Fibroblast of lung (primary cell): ENCODE measurements at regions not wholly inside any gene's neighbourhood (a gene's known extent, or its start where the extent isn't known, plus 50 kb on each side); places are given as distances from the start of the nearest gene placed in this dataset.

ENCODE experiments used
- DNase-seq, 2 donors: peaks; one replicate each; pipeline versions ENCODE4 v3.0.0 to v3.0.0-alpha.2; 2010; ENCODE audit warnings: low read depth in 2 of 2
- H2AFZ ChIP-seq: 2 replicates; pipeline ENCODE4 v1.5.1; 2012; ENCODE audit warnings: low read length, control low read depth, inconsistent platforms
- H3K27ac ChIP-seq: 2 replicates; pipeline ENCODE4 v1.5.1; 2011; ENCODE audit warnings: low read length, control low read depth; ENCODE audit not compliant: insufficient read depth
- H3K27me3 ChIP-seq: 2 replicates; pipeline ENCODE4 v1.5.1; 2011; ENCODE audit warnings: mild to moderate bottlenecking, low read length; ENCODE audit not compliant: control insufficient read depth, insufficient read depth
- H3K36me3 ChIP-seq: 2 replicates; pipeline ENCODE4 v1.5.1; 2011; ENCODE audit warnings: low read length; ENCODE audit not compliant: control insufficient read depth, insufficient read depth
- H3K4me1 ChIP-seq: 2 replicates; pipeline ENCODE4 v1.5.1; 2011; ENCODE audit warnings: low read length; ENCODE audit not compliant: control insufficient read depth, insufficient read depth; ENCODE audit errors: extremely low read depth
- H3K4me2 ChIP-seq: 2 replicates; pipeline ENCODE4 v1.5.1; 2011; ENCODE audit warnings: low read length, control low read depth; ENCODE audit not compliant: insufficient read depth; ENCODE audit errors: extremely low read depth
- H3K4me3 ChIP-seq, 4 experiments: fragments of 200-600 bp in 1 of 4; sonication (generic) in 1 of 4; replicated peaks in 1 of 4; 2 replicates each; pipeline ENCODE4 v1.5.1; 2011 to 2016; ENCODE audit warnings: low read length in 4 of 4, low read depth in 3 of 4, mild to moderate bottlenecking in 3 of 4, control low read depth in 2 of 4, inconsistent platforms in 1 of 4, mixed read lengths in 1 of 4; ENCODE audit not compliant: insufficient read depth in 1 of 4; ENCODE audit errors: control extremely low read depth in 1 of 4
- H3K79me2 ChIP-seq: 2 replicates; pipeline ENCODE4 v1.5.1; 2012; ENCODE audit warnings: mild to moderate bottlenecking, low read length, inconsistent platforms; ENCODE audit not compliant: control insufficient read depth, insufficient read depth
- H3K9ac ChIP-seq: 2 replicates; pipeline ENCODE4 v1.5.1; 2011; ENCODE audit warnings: mild to moderate bottlenecking, low read length, control low read depth; ENCODE audit not compliant: insufficient read depth
- H3K9me3 ChIP-seq: 2 replicates; pipeline ENCODE4 v1.5.1; 2012; ENCODE audit warnings: low read depth, low read length; ENCODE audit not compliant: control insufficient read depth, insufficient read depth
- H4K20me1 ChIP-seq: 2 replicates; pipeline ENCODE4 v1.5.1; 2011; ENCODE audit warnings: low read length; ENCODE audit not compliant: control insufficient read depth, insufficient read depth; ENCODE audit errors: extremely low read depth
- EZH2 ChIP-seq: IDR thresholded peaks from 2 replicates; pipeline ENCODE4 v1.5.1; 2012; ENCODE audit warnings: low read length, control low read depth, mild to moderate bottlenecking; ENCODE audit errors: missing control alignments
- TF ChIP-seq, protein P1 (sequence below), 2 donors: IDR thresholded peaks in 1 of 2; conservative IDR thresholded peaks in 1 of 2; 1 replicate in 1 of 2; 2 replicates in 1 of 2; pipeline ENCODE4 v1.5.1; 2011 to 2012; ENCODE audit warnings: low read length in 2 of 2, control low read depth in 1 of 2, inconsistent platforms in 1 of 2, low read depth in 1 of 2, mild to moderate bottlenecking in 1 of 2

DNA sequence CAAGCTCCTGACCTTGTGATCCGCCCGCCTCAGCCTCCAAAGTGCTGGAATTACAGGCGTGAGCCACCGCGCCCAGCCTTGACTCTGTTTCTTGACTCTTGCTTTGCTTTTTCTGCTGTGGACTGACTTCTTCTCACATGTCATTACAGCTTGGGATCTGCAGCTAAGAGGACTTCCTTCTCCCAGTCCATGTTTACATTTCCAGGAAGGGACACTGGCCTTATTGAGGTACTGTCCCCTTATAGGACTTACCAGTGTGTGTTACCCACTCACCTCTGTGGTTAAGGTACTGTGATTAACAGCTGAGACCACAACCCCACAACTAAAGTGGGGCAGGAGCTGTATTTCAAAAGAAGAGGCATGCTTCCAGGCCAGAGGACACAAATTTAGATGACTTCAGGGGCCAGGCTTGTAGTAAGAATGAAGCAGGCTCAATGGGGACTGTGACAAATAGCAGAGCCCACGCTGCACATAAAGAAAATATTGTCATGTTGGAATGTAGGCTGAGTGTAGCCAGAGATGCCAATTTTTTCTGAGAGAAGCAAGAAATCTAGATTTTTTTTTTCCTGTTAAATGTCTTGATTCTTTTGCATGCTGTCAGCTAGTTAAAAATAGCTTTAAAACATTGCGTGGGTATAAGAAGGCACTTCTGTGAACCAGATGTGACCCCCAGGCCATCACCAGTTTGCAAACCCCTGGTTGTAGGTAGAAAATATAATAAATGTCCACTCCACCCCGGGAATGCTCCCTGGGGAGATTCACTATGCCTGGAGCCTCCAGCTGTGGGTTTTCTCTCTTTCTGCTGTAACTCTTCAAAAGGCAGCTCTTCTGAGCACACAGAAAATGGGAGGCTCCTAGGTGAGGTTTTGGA is 75.0 kb downstream of the PTPDC1 start:
- Histone ChIP-seq H3K79me2 (no peaks in the 10 kb centered on the region), H3K27me3 (no peaks in the 10 kb centered on the region), H3K27ac (no peak overlapping the region), H3K9ac (no peak overlapping the region), H4K20me1 (no peaks in the 10 kb centered on the region), H3K4me2 (no peak overlapping the region), H3K4me1 (peaks cover 3% of the 10 kb centered on the region), H2AFZ (no peak overlapping the region), H3K36me3 (no peaks in the 10 kb centered on the region), H3K4me3 (no peak overlapping the region), H3K9me3 (no peaks in the 10 kb centered on the region)
- no peak for DNase-seq
- TF ChIP-seq EZH2: no peak
- TF ChIP-seq, protein P1, sequence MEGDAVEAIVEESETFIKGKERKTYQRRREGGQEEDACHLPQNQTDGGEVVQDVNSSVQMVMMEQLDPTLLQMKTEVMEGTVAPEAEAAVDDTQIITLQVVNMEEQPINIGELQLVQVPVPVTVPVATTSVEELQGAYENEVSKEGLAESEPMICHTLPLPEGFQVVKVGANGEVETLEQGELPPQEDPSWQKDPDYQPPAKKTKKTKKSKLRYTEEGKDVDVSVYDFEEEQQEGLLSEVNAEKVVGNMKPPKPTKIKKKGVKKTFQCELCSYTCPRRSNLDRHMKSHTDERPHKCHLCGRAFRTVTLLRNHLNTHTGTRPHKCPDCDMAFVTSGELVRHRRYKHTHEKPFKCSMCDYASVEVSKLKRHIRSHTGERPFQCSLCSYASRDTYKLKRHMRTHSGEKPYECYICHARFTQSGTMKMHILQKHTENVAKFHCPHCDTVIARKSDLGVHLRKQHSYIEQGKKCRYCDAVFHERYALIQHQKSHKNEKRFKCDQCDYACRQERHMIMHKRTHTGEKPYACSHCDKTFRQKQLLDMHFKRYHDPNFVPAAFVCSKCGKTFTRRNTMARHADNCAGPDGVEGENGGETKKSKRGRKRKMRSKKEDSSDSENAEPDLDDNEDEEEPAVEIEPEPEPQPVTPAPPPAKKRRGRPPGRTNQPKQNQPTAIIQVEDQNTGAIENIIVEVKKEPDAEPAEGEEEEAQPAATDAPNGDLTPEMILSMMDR (conservative IDR thresholded peaks at IDR 0.05 in 1 of 2, IDR thresholded peaks at IDR 0.05 in 1 of 2; ENCODE audit: low read depth in 1 of 2, low read length in 2 of 2): no peak

DNA sequence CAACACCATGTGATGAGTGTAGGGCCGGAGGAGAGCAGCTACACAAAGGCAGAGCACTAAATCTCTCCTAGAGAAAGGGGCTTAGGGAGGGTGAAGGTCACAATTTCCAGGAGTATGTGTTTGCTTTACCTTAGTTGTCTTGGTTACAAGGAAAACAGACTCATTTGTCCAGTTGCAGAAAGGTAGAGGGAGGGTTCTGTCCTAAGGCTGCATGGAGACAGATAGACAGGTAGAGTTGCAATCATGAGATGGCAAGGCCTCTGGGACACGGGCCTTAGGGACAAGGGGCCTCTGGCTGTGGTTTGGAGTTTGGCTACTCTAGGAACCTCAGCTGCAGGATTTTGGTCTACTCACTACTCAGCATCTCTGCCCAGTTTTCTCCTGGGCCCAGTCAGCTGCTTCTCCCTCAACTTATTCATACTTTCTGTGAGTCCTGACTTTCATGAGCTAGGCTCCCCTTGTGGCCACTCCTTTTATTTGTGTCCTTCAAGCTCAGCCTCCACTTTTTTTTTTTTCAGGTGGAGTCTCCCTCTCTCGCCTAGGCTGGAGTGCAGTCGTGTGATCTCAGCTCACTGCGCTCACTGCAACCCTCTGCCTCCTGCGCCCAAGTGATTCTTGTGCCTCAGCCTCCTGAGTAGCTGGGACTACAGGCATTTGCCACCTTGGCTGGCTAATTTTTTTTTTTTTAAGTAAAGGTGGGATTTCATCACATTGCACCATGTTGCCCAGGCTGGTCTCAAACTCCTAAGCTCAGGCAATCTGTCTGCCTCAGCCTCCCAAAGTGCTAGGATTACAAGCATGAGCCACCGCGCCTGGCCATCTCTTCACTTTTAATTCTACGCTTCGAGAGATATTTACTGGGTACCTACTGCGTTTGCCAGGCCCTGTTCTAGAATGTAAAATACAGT is 76.6 kb downstream of the PTPDC1 start:
- TF ChIP-seq, protein P1 (conservative IDR thresholded peaks at IDR 0.05 in 1 of 2, IDR thresholded peaks at IDR 0.05 in 1 of 2; ENCODE audit: low read depth in 1 of 2, low read length in 2 of 2): no peak
- no peak for TF ChIP-seq EZH2
- no peak for DNase-seq

DNA sequence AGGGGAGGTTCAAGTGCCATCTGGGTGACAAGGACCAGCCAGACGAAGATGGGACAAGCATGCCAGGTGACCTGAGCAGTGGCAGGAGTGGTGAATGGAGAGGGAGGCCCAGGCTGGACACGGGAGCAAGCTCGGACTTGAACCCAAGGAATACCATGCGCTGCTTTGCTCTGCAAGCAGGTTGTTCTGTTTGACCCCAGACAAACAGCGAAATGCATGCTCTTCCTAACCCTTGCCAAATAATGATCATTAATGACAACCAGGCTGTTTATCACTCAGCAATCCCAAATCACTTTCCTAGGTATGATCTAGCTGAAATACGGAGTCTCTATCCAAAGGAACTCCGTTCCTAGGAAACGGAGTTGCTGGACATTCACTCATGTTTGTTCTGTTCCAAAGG is 77.4 kb downstream of the PTPDC1 start:
- TF ChIP-seq EZH2: no peak
- TF ChIP-seq, protein P1 (conservative IDR thresholded peaks at IDR 0.05 in 1 of 2, IDR thresholded peaks at IDR 0.05 in 1 of 2; ENCODE audit: low read depth in 1 of 2, low read length in 2 of 2): no peak
- Histone ChIP-seq H3K79me2 (no peaks in the 10 kb centered on the region), H3K9ac (no peak overlapping the region), H3K4me3 (no peak overlapping the region), H3K9me3 (no peaks in the 10 kb centered on the region), H3K4me1 (peaks cover 3% of the 10 kb centered on the region), H4K20me1 (no peaks in the 10 kb centered on the region), H3K36me3 (no peaks in the 10 kb centered on the region), H3K4me2 (no peak overlapping the region), H2AFZ (no peak overlapping the region), H3K27me3 (no peaks in the 10 kb centered on the region), H3K27ac (no peak overlapping the region)
- DNase-seq: no peak

More for the DNA sequence above, 76.6 kb downstream of the PTPDC1 start:
- H3K9ac ChIP-seq: no peak overlapping the region
- H3K9me3 ChIP-seq: no peaks in the 10 kb centered on the region
- no peaks in the 10 kb centered on the region for H4K20me1 ChIP-seq
- H3K27ac ChIP-seq: no peak overlapping the region
- no peaks in the 10 kb centered on the region for H3K36me3 ChIP-seq
- no peaks in the 10 kb centered on the region for H3K79me2 ChIP-seq
- no peak overlapping the region for H3K4me2 ChIP-seq
- peaks cover 3% of the 10 kb centered on the region for H3K4me1 ChIP-seq
- no peak overlapping the region for H3K4me3 ChIP-seq
- no peak overlapping the region for H2AFZ ChIP-seq
- no peaks in the 10 kb centered on the region for H3K27me3 ChIP-seq
